Fibroblast of gingiva (primary cell): ENCODE measurements at regions not wholly inside any gene's neighbourhood (a gene's known extent, or its start where the extent isn't known, plus 50 kb on each side); places are given as distances from the start of the nearest gene placed in this dataset.
"Not testable (repeated sequence)": the region's sequence is repeated elsewhere in the genome, so short reads cannot be mapped to it uniquely, and the experiment has no call there.

Source experiments
- DNase-seq: peaks from one replicate; pipeline ENCODE4 v3.0.0-alpha.2; 2011; ENCODE audit warnings: low read depth

DNA sequence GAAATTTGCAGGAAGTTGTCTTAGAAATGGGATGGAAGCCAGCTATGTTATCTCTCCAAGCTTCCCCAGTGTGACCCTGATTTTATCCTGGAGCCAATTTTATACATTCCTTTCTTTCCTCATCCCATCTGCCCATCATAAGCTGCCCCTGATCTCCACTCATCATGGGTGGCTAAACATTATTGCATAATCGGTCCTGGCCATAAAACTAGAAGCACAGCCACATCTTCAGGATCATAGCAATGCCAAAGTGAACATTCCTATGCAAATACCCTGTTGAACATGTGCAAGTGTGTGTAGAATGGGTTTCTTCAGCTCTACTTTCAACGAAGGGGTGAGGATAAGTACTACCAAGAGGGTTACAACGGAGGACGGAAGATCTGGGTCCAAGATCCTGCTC is 50.6 kb upstream of the COG2 start:
- DNase-seq, result no peak

DNA sequence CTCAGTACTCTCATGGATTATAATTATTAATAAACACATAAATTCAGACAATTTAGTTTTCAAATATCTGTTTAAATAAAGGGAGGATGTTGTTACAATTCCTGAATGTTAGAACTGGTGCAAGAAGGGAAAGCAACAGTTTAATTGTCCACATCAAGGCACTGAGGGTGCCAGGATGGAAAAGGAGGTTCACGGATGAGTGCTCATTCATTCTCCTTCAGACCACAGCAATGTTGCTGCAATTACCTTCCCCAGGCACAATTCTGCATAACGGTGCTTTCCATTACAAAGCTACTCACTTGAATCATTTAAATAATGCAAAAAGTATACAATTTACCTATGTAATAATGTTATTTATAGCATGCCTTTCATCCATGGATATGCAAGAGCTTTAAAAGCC is 52.3 kb upstream of the COG2 start:
- no peak for DNase-seq

DNA sequence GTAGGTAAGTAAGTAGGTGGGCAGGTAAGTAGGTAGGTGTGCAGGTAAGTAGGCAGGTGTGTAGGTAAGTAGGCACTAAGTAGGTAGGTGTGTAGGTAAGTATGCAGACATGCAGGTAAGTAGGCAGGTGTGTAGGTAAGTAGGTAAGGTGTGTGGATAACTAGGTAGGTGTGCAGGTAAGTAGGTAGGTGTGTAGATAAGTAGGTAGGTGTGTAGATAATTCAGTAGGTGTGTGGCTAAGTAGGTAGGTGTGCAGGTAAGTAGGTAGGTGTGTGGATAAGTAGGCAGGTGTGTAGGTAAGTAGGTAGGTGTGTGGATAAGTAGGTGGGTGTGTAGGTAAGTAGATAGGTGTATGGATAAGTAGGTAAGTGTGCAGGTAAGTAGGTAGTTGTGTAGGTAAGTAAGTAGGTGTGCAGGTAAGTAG is 53.9 kb upstream of the COG2 start:
- DNase-seq, result no peak

DNA sequence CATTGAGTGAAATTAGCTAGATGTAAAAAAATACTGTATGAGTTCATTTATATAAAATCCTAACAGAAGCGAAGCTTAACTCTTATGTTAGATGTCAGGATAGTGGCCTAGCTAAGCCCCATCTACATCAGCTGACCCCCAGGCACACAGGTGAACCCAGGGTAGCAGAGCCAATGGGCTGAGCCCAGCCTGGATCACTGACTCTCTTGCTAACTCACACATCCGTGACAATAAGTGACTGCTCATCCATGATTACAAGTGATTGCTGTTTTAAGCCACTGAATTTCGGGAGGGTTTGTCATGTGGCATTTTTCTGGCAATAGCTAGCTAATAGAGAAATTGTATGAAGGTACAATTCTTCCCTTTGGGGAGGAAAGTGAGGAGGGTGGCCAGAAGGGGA is 55.2 kb upstream of the COG2 start:
- no peak for DNase-seq

DNA sequence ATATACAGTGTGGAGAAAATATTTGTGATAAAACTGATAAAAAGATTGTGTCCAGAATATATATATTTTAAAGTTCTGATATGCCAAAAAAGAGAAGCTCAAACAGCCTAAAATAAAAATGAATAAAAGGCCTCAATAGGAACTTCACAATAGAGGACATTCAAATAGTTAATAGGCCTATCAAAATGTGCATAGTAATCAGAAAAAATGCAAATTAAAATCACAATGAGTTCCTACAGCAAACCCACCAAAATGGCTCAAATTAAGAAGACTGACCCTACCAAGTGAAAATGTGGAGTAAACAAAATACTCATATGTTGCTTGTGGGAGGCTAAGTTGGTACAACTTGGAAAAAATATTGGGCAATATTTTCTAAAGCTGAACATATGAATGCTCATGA is 57.6 kb upstream of the COG2 start:
- no peak for DNase-seq

DNA sequence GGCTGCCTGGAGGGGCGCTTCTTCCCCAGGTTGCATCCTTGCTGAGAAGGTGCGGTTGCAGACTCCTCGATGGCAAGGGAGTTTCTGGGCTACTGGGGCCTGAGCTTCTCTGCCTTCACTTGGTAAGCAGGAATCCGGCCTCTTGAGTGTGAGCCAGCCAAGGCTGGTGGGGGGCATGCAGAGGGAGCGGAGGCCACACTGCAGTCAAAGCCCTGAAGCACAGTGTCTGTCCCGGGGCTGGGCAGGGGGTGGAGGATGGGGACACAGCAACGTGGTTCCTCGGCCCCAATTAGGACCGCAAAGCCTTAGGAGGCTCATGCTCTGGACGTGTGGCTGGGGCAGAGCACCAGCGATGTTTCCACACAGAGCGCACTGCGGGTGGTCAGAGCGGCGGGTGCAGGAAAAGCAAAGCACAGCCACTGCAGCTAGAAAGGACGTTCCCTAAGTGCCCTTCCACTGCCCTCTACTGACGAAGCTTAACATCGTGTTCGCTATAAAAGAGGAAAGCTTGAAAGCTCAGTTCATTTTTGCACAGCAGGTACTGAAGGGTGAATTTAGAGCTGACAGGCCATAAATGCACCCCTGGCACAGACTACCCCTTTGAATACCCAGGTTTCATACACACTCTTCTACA is 60.7 kb upstream of the COG2 start:
- no peak for DNase-seq

DNA sequence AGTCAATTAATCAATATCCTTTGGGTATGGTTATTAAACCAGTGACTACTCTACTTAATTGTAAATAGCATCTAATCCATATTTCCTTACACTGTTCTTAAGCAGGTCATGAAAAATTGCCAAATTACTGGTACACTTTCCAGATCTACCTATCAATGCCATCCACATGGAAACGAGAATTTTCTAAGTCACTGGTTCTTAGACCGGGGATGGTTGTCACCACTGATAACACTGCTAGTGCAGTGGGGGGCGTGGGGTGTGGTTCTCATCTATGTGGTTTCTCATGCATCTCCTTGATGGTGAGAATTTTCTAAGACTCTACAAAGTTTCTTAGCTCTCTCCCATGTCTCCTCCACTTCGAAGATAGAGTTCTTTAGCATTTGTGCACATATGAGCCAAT is 63.7 kb upstream of the COG2 start:
- DNase-seq, result no peak

DNA sequence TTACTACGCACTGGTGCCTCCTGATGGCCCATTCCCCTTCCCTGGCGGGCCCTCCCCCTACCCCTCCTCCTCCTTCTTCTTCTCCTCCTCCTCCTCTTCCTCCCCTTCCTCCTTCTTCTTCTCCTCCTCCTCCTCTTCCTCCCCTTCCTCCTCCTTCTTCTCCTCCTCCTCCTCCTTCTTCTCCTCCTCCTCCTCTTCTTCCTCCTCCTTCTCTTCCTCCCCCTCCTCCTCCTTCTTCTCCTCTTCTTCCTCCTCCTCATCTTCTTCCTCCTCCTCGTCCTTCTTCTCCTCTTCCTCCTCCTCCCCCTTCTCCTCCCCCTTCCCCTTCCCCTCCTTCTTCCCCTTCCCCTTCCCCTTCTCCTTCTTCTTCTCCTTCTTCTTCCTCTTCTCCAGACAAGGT is 64.7 kb upstream of the COG2 start:
- DNase-seq, result no peak

DNA sequence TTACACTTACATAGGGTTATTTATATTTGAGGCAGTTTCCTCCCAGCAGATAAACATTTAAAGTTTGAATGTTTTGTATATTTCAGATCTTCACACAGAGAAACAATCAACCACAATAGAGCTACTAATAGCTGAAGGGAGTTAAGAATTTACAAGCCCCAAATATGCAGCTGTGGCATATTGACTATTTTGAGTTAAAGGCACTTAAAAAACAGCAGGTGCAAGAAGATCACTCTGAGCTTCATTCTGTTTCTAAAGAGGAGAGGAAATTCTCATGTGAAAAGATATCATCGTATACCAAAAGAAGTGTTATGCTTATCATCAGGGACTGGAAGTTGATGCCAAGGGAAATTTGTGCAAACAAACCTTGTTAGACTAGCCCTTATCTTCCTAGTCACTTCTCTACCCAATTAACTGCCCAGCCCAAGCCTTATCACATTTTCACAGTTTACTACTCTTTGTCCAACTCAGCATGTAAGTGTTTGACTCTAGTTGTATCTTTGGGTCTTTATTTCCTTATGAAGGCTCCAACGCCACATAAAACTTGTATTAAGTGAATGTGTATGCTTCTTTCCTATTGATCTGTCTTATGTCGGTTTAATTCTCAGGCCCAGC is 66.3 kb upstream of the COG2 start:
- no peak for DNase-seq

DNA sequence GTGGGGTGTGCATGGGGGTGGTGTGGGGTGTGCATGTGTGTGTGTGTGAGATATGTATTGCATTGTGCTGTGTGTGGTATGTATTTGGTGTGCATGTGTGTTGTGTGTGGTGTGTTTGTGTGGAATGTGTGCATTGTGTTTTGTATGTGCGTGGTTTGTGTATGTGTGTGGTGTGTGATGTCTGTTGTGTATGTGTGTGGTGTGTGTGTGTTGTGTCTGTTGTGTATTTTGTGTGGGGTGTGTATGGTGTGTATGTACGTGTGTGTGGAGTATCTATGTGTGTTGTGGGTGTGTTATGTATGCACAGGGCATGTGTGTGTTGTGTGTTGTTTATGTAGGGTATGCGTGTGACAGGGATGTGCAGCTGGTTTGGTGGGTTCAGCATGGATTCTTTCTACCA is 67.8 kb upstream of the COG2 start:
- DNase-seq, result no peak

DNA sequence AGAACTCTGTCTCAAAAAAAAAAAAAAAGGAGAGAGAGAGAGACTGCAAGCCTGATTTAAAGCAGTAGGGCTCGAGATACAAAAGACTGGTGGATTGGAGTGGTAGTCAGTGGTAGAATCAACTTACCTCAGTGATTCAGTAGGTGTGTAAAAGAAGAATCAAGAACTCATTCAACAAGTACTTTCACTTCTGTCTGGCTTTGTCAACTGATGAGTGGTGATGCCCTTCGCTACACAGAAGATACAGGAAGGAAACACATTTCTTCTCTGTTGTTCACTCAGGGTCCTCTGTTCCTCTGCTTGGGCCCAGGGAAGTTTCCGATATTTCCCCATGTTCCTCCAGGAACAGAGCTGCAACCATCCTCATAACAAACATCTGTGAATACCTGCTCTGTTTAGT is 68.6 kb upstream of the COG2 start:
- no peak for DNase-seq

DNA sequence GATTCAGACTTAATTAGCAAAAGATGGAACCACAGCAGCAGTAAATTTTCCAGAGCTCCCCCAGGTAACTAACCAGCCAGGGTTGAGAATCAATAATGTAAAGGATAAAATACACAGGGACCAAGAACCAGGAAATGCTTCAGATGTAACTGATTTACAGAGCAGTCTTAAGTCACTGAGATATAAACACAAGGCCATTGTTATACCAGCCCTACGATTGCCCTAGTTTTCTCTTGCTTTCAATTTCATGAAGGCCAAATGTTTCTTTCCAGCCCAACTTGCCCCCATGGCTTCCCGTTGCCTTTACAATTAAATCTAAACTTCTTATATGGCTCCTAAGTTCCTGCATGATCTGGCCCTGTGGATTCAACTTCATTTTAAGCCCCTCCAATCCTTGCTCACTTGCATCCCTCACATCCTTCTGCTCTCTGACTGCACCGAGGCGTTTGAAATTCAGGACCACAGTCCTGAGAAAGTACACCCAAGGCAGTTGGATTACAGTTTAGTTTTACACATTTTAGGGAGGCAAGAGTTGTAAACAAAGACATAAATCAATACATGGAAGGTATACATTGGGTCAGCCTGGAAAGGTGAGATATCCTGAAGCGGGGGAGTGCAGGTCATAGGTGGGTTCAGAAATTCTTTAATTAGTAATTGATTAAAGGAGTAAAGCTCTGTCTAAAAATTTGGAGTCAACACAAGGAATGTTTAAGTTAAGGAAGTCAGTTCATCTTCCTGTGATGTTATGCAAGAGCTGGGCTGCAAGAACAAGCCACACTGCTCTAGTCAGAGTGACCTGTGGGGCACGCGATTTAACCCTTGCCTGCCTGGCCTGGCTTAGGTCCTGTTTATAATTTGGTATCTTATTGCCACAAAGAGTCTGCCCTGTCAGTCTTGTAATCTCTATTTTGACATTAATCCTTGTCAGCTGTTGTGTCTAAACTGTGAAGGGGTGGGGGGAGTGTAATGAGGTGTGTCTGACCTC is 69.9 kb upstream of the COG2 start:
- no peak for DNase-seq

DNA sequence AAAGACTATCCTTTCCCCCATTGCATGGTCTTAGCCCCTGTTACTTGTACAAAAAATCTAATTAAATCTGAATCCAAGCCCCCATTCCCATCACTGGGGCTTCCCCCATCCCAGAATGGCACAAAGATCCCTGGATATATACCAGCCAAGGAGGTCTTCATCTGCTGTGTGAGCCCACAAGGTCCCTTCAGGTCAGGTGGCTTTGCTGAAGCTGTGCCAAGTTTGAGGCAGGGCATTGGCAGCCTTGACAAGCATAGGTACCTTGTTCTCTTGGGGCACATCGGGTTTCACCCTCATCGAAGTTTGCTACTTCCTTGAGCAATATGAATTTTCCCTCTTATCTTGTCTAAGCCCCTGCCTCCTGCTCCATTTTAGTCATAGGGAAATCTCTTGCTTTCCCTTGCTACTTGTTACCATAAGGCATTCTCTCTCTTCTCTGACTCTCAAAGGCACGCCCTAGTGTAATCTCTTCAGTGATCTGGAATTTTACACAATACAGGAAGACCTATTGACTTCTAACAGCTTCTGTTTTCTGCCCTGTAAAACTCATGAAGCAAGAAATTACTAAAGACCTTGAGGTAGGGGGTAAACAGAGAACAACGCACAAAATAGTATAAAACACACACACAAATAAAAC is 71.4 kb upstream of the COG2 start:
- no peak for DNase-seq

DNA sequence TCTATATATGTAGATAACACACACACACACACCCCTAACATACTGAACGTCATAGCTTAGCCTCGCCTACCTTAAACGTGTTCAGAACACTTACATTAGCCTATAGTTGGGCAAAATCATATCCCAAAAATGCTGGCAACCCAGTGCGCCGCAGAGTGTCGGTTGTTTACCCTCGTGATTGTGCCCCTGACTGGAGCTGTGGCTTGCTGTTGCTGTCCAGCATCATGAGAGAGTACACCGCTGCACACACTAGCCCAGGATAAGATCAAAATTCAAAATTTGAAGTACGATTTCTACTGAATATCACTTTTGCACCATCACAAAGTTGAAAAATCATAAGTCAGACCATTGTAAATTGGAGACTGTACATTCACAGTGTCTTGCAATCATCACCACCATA is 73.1 kb upstream of the COG2 start:
- DNase-seq, result no peak

DNA sequence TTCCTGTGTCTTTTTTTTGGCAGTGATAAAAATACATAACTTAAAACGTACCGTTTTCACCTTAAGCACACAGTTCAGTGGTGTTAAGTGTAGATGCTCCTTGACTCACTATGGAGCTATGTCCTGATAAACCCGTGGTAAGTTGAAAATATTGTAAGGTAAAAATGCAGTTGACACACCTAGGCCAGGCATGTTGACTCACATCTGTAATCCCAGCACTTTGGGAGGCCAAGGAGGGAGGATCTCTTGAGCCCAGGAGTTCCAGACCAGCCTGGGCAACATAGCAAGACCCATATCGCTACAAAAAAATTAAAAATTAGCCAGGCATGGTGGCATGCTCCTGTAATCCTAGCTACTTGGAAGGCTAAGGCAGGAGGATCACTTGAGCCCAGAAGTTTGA is 73.6 kb upstream of the COG2 start:
- no peak for DNase-seq

DNA sequence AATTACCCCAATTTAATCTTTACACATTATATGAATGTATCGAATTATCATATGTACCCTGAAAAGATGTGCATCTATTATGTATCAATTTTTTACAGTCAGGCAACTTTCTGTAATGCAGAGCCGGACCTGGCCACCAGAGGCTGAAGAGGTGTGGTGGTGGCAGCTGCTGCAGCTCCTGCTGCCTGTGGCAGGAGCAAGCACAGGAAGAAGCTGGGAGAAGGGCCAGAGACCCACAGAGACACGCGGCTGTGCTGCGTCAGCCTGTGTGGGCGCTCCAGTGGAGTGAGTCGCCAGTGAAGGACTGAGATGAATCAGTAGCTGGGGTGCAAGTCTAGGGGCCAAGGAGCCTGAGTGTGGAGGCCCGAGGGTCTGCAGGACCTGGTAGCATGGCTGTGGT is 74.3 kb upstream of the COG2 start:
- no peak for DNase-seq

DNA sequence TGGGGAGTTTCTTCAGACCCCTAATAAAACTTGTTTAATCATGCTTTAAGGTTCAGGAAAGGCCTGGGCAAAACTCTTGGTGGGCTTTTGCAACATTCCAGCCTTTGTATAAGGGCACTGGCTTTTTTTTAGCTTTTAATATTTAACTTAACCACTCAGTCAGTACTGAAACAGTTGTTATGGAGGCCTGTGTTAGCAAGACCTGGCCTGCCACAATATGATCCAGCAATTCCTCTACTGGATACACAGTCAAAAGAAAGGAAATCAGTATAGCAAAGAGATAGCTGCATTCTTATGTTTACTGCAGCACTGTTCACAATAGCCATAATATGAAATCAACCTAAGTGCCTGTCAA is 75.1 kb upstream of the COG2 start:
- DNase-seq, result no peak

DNA sequence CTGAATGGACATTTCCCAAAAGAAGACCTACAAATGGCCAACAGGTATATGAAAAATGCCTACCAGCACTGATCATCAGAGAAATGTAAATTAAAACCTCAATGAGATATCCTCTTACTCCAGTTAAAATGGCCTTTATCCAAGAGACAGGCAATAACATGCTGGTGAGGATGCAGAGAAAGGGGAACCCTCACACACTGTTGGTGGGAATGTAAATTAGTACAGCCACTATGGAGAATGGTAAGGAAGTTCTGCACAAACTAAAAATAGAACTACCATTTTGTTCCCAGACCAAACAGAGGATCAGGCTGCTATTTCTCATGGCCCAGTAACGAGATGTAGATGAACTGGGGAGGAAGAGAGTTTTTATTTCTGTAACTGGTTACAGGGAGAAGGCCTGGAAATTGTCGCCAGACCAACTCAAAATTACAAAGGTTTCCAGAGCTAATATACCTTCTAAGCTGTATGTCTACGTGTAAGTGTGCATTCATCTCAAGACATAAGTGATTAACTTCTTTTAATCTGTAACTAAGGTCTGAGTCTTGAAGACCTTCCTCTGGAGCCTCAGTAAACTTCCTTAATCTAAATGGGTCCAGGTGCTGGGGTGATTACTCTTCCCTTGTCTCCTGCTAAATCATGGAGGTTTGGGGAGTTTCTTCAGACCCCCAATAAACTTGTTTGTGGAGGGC is 75.6 kb upstream of the COG2 start:
- DNase-seq, result not testable (repeated sequence)

DNA sequence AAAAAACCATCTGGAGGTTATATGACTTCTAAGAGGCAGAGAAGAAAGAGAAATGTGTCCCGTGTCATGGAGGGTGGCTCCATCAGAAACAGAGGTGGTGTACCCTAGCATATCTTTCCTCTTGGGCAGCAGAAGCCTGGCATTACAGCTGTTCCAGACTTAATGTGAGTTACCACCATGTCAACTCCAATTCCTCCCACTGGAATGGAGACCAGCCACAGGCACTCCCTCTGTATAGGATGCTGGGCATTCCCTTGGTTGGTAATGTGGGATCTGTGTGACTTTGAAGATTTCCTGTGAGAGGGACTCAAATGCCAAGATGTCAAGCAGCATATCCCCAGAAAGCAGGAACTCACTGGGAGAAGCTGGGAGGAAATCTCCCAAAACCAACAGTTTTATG is 77.1 kb upstream of the COG2 start:
- no peak for DNase-seq

DNA sequence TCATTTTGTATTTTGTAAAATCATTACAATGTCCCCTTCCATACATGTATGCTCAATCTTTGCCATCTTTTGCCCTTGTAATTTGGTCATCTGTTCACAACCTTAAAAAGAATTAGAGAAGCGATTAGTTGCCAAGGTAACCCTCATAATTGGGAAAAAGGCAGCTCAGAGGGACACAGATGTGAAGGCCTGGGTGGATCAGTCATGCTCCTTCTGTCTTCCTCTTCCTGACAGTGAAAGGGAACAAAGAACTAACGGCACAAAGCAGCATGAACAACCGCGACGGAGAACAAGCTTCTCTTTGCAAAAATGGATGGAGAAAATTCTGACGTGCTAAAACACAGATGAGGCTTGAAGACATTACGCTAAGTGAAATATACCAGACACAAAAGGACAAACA is 78.7 kb upstream of the COG2 start:
- no peak for DNase-seq

DNA sequence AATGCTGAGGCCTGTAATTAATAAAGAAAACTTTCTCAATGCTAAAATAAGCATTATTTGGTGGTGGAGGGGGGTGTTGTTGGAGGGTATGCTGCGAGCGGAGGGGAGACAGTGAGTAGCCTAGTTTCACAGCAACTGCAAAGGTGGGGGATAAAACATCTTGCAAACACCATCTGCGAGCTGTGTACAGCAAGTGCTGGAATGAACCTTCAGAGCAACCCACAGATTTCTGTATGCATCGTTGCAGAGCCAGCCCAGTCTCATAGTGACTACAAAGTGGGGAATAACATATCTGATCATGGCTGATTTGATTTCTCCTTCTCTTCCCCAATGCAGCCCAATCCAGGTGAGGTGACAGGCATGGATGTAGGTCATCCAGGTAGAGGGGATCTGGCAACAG is 80.7 kb upstream of the COG2 start:
- no peak for DNase-seq

DNA sequence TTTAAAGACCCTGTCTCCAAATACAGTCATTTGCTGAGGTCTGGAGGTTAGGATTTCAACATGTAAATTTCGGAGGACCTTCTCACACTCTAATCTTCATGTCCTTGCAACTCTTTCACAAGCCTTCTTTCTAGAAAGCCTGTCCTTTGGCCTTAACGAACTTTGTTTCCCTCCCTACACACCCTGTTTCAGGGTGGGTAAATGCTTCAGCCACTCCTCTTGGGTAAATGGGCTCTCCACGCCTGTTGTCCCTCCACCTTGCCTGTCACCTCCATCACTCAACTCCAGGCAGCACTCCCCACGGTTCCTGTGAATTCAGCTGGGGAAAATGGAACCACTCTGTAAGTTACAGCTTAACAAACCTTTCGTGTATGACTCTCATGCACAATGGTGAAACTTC is 84.0 kb upstream of the COG2 start:
- DNase-seq, result no peak
